H1 (cell line): ENCODE measurements at regions not wholly inside any gene's neighbourhood (a gene's known extent, or its start where the extent isn't known, plus 50 kb on each side); places are given as distances from the start of the nearest gene placed in this dataset.

ENCODE experiments used
- CTCF ChIA-PET: fragments of 300-600 bp; sonication (Branson Sonifier 250); formaldehyde crosslinking; loops from one replicate; lab custom pipeline; 2021; ENCODE audit not compliant: partially characterized antibody; lab: Charles Lee
- POLR2A ChIA-PET: fragments of 300-600 bp; sonication (Branson Sonifier 250); formaldehyde crosslinking; loops from one replicate; lab custom pipeline; 2021; ENCODE audit warnings: inconsistent platforms; ENCODE audit not compliant: partially characterized antibody; lab: Charles Lee
- DNase-seq, 2 experiments: peaks; one replicate each; pipeline versions ENCODE4 v3.0.0 to v3.0.0-alpha.2; 2010 to 2022; ENCODE audit warnings: low spot score in 2 of 2, low read depth in 1 of 2, mixed read lengths in 1 of 2
- FAIRE-seq: peaks from 2 replicates; lab custom pipeline; 2011; peaks lifted over from hg19 to GRCh38; lab: Jason Lieb, UNC
- H2AFZ ChIP-seq: 2 replicates; pipeline ENCODE4 v1.8.1; 2012; ENCODE audit warnings: low read length, inconsistent platforms
- H2AK5ac ChIP-seq: 2 replicates; pipeline ENCODE4 v1.6.1; 2013; ENCODE audit warnings: low read depth, low read length
- H2BK120ac ChIP-seq: replicated peaks from 2 replicates; pipeline ENCODE3; 2013; ENCODE audit warnings: low read depth, low read length, inconsistent platforms
- H2BK12ac ChIP-seq: 2 replicates; pipeline ENCODE4 v1.6.1; 2013; ENCODE audit warnings: low read depth, low read length
- H2BK15ac ChIP-seq: 2 replicates; pipeline ENCODE4 v1.6.1; 2013; ENCODE audit warnings: low read length
- H2BK20ac ChIP-seq: 2 replicates; pipeline ENCODE4 v1.6.1; 2013; ENCODE audit warnings: low read length
- H2BK5ac ChIP-seq: 2 replicates; pipeline ENCODE4 v1.6.1; 2013; ENCODE audit warnings: low read depth, low read length
- H3K14ac ChIP-seq: 2 replicates; pipeline ENCODE4 v1.6.1; 2013; ENCODE audit warnings: inconsistent platforms; ENCODE audit not compliant: insufficient read length
- H3K18ac ChIP-seq: 2 replicates; pipeline ENCODE4 v1.6.1; 2013; ENCODE audit warnings: low read length; ENCODE audit errors: extremely low read depth
- H3K23ac ChIP-seq: 2 replicates; pipeline ENCODE4 v1.6.1; 2013; ENCODE audit warnings: inconsistent platforms; ENCODE audit not compliant: insufficient read length
- H3K23me2 ChIP-seq: 2 replicates; pipeline ENCODE4 v1.6.1; 2013; ENCODE audit warnings: low read depth, low read length
- H3K27ac ChIP-seq: 2 replicates; pipeline ENCODE4 v1.6.1; 2011; ENCODE audit warnings: low read depth, low read length, inconsistent platforms
- H3K27me3 ChIP-seq, 4 experiments: replicated peaks in 1 of 4; 1 replicate in 1 of 4; 2 replicates in 3 of 4; pipeline versions ENCODE4 v1.6.1 to v1.8.1; 2011 to 2013; ENCODE audit warnings: low read length in 3 of 4, mild to moderate bottlenecking in 3 of 4, inconsistent platforms in 2 of 4, mixed read lengths in 2 of 4, moderate library complexity in 1 of 4; ENCODE audit not compliant: control insufficient read depth in 3 of 4, insufficient read depth in 3 of 4; ENCODE audit errors: extremely low read depth in 1 of 4
- H3K36me3 ChIP-seq, 4 experiments: 2 replicates each; pipeline versions ENCODE4 v1.6.1 to v1.8.1; 2011 to 2013; ENCODE audit warnings: mild to moderate bottlenecking in 4 of 4, low read length in 3 of 4, moderate library complexity in 2 of 4, control low read depth in 1 of 4, inconsistent platforms in 1 of 4; ENCODE audit not compliant: insufficient read depth in 4 of 4, control insufficient read depth in 2 of 4
- H3K4ac ChIP-seq: replicated peaks from 2 replicates; pipeline ENCODE3; 2013; ENCODE audit warnings: low read length, low read depth, mixed read lengths, inconsistent platforms; ENCODE audit not compliant: insufficient read length
- H3K4me1 ChIP-seq, 4 experiments: replicated peaks in 1 of 4; 1 replicate in 1 of 4; 2 replicates in 3 of 4; pipeline versions ENCODE4 v1.6.1 to v1.8.1; 2011 to 2013; ENCODE audit warnings: low read length in 3 of 4, inconsistent platforms in 2 of 4, mixed read lengths in 1 of 4; ENCODE audit not compliant: insufficient read depth in 4 of 4, control insufficient read depth in 3 of 4
- H3K4me2 ChIP-seq, 2 experiments: 2 replicates each; pipeline versions ENCODE4 v1.6.1 to v1.8.1; 2011 to 2013; ENCODE audit warnings: low read depth in 2 of 2, low read length in 2 of 2, control low read depth in 1 of 2, inconsistent platforms in 1 of 2, mild to moderate bottlenecking in 1 of 2; ENCODE audit not compliant: insufficient read depth in 1 of 2
- H3K4me3 ChIP-seq, 4 experiments: fragments of 200-600, 300-600 bp in 1 of 4; sonication (generic), shearing (Covaris generic), sonication (Bioruptor Twin) in 1 of 4; 2 replicates each; pipeline versions ENCODE4 v1.5.1 to v1.8.1; 2011 to 2016; ENCODE audit warnings: low read length in 4 of 4, low read depth in 3 of 4, control low read depth in 2 of 4, inconsistent platforms in 2 of 4, mild to moderate bottlenecking in 2 of 4, mixed read lengths in 1 of 4, moderate library complexity in 1 of 4; ENCODE audit not compliant: insufficient read depth in 2 of 4; ENCODE audit errors: extremely low read depth in 1 of 4
- H3K56ac ChIP-seq: replicated peaks from 2 replicates; pipeline ENCODE3; 2013; ENCODE audit warnings: low read depth, mild to moderate bottlenecking, mixed read lengths, low read length, inconsistent platforms; ENCODE audit not compliant: insufficient read length
- H3K79me1 ChIP-seq: 2 replicates; pipeline ENCODE4 v1.6.1; 2013; ENCODE audit warnings: low read depth, low read length, control low read depth
- H3K79me2 ChIP-seq, 2 experiments: 2 replicates each; pipeline versions ENCODE4 v1.6.1 to v1.8.1; 2012 to 2013; ENCODE audit warnings: low read length in 2 of 2, mild to moderate bottlenecking in 2 of 2, inconsistent platforms in 1 of 2; ENCODE audit not compliant: insufficient read depth in 2 of 2, control insufficient read depth in 1 of 2
- H3K9ac ChIP-seq, 4 experiments: replicated peaks in 1 of 4; 1 replicate in 1 of 4; 2 replicates in 3 of 4; pipeline versions ENCODE4 v1.6.1 to v1.8.1; 2011 to 2013; ENCODE audit warnings: low read depth in 3 of 4, low read length in 3 of 4, control low read depth in 2 of 4, mild to moderate bottlenecking in 2 of 4, moderate library complexity in 2 of 4, inconsistent platforms in 1 of 4; ENCODE audit errors: extremely low read depth in 1 of 4
- H3K9me3 ChIP-seq, 2 experiments: 2 replicates each; pipeline versions ENCODE4 v1.6.1 to v1.8.1; 2012 to 2013; ENCODE audit warnings: mild to moderate bottlenecking in 2 of 2, moderate library complexity in 2 of 2, control low read depth in 1 of 2, inconsistent platforms in 1 of 2, low read depth in 1 of 2, low read length in 1 of 2, mixed read lengths in 1 of 2; ENCODE audit not compliant: insufficient read depth in 2 of 2
- H4K20me1 ChIP-seq, 2 experiments: replicated peaks in 1 of 2; 2 replicates each; pipeline versions ENCODE3 to v1.8.1; 2011 to 2013; ENCODE audit warnings: inconsistent platforms in 2 of 2, low read length in 2 of 2, mild to moderate bottlenecking in 1 of 2; ENCODE audit not compliant: insufficient read depth in 2 of 2, control insufficient read depth in 1 of 2
- H4K5ac ChIP-seq: 2 replicates; pipeline ENCODE4 v1.6.1; 2013; ENCODE audit warnings: low read length, low read depth, mixed read lengths, inconsistent platforms; ENCODE audit not compliant: insufficient read length
- H4K8ac ChIP-seq: 2 replicates; pipeline ENCODE4 v1.8.0; 2013; ENCODE audit warnings: mild to moderate bottlenecking, moderate library complexity, low read length, inconsistent platforms; ENCODE audit not compliant: insufficient read depth; ENCODE audit errors: extremely low read depth
- H4K91ac ChIP-seq: replicated peaks from 2 replicates; pipeline ENCODE3; 2013; ENCODE audit warnings: low read length, mixed read lengths, inconsistent platforms; ENCODE audit not compliant: insufficient read length
- CHD2 ChIP-seq: IDR thresholded peaks from 2 replicates; pipeline ENCODE4 v1.6.1; 2012; ENCODE audit warnings: low read length, improper control_type of control experiment
- SAP30 ChIP-seq: fragments of 300-600 bp; sonication (generic); IDR thresholded peaks from 2 replicates; pipeline ENCODE4 v1.7.1; 2012; ENCODE audit warnings: low read length, moderate library complexity, mild to moderate bottlenecking, inconsistent platforms; ENCODE audit not compliant: insufficient read depth, insufficient replicate concordance
- WGBS, 2 experiments: shearing (Covaris generic) in 1 of 2; methylation state at CpG; one replicate each; pipeline versions ENCODE4 v1.1.6 to v1.1.7; 2013 to 2015; ENCODE audit warnings: low lambda C conversion rate in 2 of 2, mixed read lengths in 2 of 2, inconsistent platforms in 1 of 2, low coverage in 1 of 2, missing lambda C conversion rate in 1 of 2; ENCODE audit not compliant: insufficient replicate concordance in 2 of 2, insufficient coverage in 1 of 2, insufficient read length in 1 of 2; ENCODE audit errors: extremely low coverage in 1 of 2, missing lambda C conversion rate in 1 of 2; 5-methylcytosine and 5-hydroxymethylcytosine counted together
- TF ChIP-seq, protein P1 (sequence below): IDR thresholded peaks from 2 replicates; pipeline ENCODE4 v1.6.1; 2012; ENCODE audit warnings: inconsistent platforms

DNA sequence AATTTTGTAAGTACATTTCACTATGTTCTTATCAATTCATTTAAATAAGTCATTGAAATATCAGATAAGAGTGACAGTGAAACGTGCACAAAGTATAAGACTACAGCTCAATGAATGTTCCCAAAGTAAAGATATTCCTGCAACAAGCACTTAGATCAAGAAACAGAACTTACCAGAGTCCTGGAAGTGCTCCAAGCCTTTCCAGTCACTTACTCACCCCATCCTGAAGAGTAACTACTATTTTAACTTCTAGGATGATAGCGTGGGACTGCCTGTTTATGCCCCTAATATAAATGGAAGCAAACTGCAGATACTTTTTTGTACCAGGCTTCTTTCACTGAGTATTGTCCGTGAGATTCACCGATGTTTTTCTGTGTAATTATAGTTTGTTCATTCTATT lies 768.9 kb downstream of the SLC4A3 start:
- Histone ChIP-seq H3K27ac (no peak overlapping the region), H2BK120ac (no peak overlapping the region), H3K23me2 (no peaks in the 10 kb centered on the region), H3K14ac (no peak overlapping the region), H2AFZ (no peak overlapping the region), H3K23ac (no peak overlapping the region), H3K4me3 (no peak overlapping the region), H3K9ac (no peak overlapping the region), H3K79me1 (no peaks in the 10 kb centered on the region), H2AK5ac (no peak overlapping the region), H3K4me2 (no peak overlapping the region), H3K9me3 (peaks cover under 1 to 4% of the 10 kb centered on the region in 2 experiments; a peak in 2 of 4 replicates), H4K5ac (no peak overlapping the region), H4K8ac (no peak overlapping the region), H3K36me3 (no peaks in the 10 kb centered on the region), H3K4me1 (no peaks in the 10 kb centered on the region), H3K4ac (no peak overlapping the region), H2BK5ac (no peak overlapping the region), H3K27me3 (no peaks in the 10 kb centered on the region), H4K91ac (no peak overlapping the region), H3K56ac (no peak overlapping the region), H3K79me2 (no peaks in the 10 kb centered on the region), H3K18ac (no peak overlapping the region), H4K20me1 (no peaks in the 10 kb centered on the region), H2BK12ac (no peak overlapping the region), H2BK15ac (no peak overlapping the region), H2BK20ac (no peak overlapping the region)
- FAIRE-seq: no peak
- DNase-seq: no peak
- POLR2A ChIA-PET: no interaction called here
- CTCF ChIA-PET: no interaction called here
- 95% methylated on average over 4 of the region's 4 CpGs; no CpG with 5 or more reads in 1 of the 2 experiments for WGBS, 2 experiments
- no peak for TF ChIP-seq SAP30
- no peak for TF ChIP-seq CHD2
- TF ChIP-seq, protein P1, sequence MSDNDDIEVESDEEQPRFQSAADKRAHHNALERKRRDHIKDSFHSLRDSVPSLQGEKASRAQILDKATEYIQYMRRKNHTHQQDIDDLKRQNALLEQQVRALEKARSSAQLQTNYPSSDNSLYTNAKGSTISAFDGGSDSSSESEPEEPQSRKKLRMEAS: no peak
